Upper lobe of left lung (tissue), 6 donors: ENCODE measurements at regions not wholly inside any gene's neighbourhood (a gene's known extent, or its start where the extent isn't known, plus 50 kb on each side); places are given as distances from the start of the nearest gene placed in this dataset.

Source experiments
- ATAC-seq, 2 donors: fragments of 200-7000 bp; cut with Tn5 transposase; one replicate each; pipeline ENCODE4 v1.9.1; 2022; ENCODE audit warnings: mild to moderate bottlenecking in 2 of 2, moderate library complexity in 2 of 2; ENCODE audit not compliant: low FRiP score in 2 of 2
- DNase-seq, 2 donors: peaks; one replicate each; pipeline ENCODE4 v3.0.0-alpha.2; 2019 to 2020
- H3K27ac ChIP-seq, 4 donors: fragments of 200-600 bp; sonication (generic); one replicate each; pipeline ENCODE4 v1.5.1; 2016 to 2019
- H3K27me3 ChIP-seq, 4 donors: fragments of 200-600 bp; sonication (generic); one replicate each; pipeline ENCODE4 v1.5.1; 2017 to 2019
- H3K36me3 ChIP-seq, 4 donors: fragments of 200-600 bp; sonication (generic); one replicate each; pipeline ENCODE4 v1.5.1; 2016 to 2019
- H3K4me1 ChIP-seq, 4 donors: fragments of 200-600 bp; sonication (generic); one replicate each; pipeline ENCODE4 v1.5.1; 2018 to 2019
- H3K4me3 ChIP-seq, 4 donors: fragments of 200-600 bp; sonication (generic); one replicate each; pipeline ENCODE4 v1.5.1; 2017 to 2019; ENCODE audit warnings: mild to moderate bottlenecking in 2 of 4, moderate library complexity in 1 of 4
- H3K9me3 ChIP-seq, 4 donors: fragments of 200-600 bp; sonication (generic); one replicate each; pipeline ENCODE4 v1.5.1; 2018 to 2019
- EP300 ChIP-seq, 4 donors: sonication (generic); formaldehyde crosslinking; IDR thresholded peaks; one replicate each; pipeline ENCODE4 v1.5.1; 2017; ENCODE audit warnings: antibody characterized with exemption in 4 of 4, control low read depth in 2 of 4
- POLR2A ChIP-seq, 4 donors: fragments of 450-650 bp; IDR thresholded peaks; one replicate each; pipeline ENCODE4 v1.5.1; 2016 to 2017; ENCODE audit warnings: antibody characterized with exemption in 4 of 4, mild to moderate bottlenecking in 2 of 4
- POLR2AphosphoS5 ChIP-seq, 2 donors: sonication (generic); formaldehyde crosslinking; IDR thresholded peaks; one replicate each; pipeline ENCODE4 v1.5.1; 2017; ENCODE audit warnings: antibody characterized with exemption in 2 of 2
- WGBS, 2 donors: methylation state at CpG; one replicate each; pipeline ENCODE4 v1.1.5; 2017 to 2018; 5-methylcytosine and 5-hydroxymethylcytosine counted together
- TF ChIP-seq, protein P1 (sequence below), 6 experiments: fragments of 450-650 bp in 4 of 6; fragments of 200-600 bp in 2 of 6; sonication (generic) in 2 of 6; IDR thresholded peaks; one replicate each; pipeline ENCODE4 v1.5.1; 2016 to 2019; ENCODE audit warnings: antibody characterized with exemption in 6 of 6
- donor health status: DM: no; HTN: no; CAD: no; lungs with moderate emphysema.
- donor health status: DM: no; HTN: yes; CAD: no; lungs with severe emphysema.

DNA sequence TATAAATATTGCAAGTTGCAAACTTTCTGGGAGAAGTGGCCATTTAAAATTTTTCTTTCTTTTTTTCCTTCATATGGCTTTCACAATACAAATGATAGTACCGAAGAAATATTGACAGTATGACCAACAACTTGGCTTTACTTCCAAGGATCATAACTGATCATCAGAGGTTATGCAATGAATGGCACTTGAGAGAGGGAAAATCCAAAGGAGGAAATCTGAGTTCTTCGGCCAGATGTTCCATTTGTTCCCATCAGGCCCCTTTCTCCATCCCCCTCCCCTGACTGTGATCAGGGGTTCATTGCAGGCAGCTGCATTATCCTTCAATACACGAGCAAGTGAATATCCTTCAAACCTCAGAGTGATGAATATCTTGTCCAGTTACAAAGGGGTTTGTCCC, 130.0 kb upstream of the UST start:
- TF ChIP-seq POLR2AphosphoS5 (IDR thresholded peaks at IDR 0.05), result no peak
- TF ChIP-seq, protein P1, sequence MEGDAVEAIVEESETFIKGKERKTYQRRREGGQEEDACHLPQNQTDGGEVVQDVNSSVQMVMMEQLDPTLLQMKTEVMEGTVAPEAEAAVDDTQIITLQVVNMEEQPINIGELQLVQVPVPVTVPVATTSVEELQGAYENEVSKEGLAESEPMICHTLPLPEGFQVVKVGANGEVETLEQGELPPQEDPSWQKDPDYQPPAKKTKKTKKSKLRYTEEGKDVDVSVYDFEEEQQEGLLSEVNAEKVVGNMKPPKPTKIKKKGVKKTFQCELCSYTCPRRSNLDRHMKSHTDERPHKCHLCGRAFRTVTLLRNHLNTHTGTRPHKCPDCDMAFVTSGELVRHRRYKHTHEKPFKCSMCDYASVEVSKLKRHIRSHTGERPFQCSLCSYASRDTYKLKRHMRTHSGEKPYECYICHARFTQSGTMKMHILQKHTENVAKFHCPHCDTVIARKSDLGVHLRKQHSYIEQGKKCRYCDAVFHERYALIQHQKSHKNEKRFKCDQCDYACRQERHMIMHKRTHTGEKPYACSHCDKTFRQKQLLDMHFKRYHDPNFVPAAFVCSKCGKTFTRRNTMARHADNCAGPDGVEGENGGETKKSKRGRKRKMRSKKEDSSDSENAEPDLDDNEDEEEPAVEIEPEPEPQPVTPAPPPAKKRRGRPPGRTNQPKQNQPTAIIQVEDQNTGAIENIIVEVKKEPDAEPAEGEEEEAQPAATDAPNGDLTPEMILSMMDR (IDR thresholded peaks at IDR 0.05), result no peak
- TF ChIP-seq POLR2A (IDR thresholded peaks at IDR 0.05), result no peak
- no peak for TF ChIP-seq EP300 (IDR thresholded peaks at IDR 0.05)
- H3K36me3 ChIP-seq, result no peaks in the 10 kb centered on the region
- DNase-seq, result no peak
- no peak overlapping the region for H3K27ac ChIP-seq
- no peak overlapping the region for H3K4me3 ChIP-seq
- peak in 1 of 2 donors; percentile 40 for ATAC-seq
- 39 to 52% methylated on average over 3 of the region's 3 CpGs for WGBS, 2 donors
- no peaks in the 10 kb centered on the region for H3K9me3 ChIP-seq
- peaks cover 0 to 3% (median 0%) of the 10 kb centered on the region in 4 donors for H3K4me1 ChIP-seq
- H3K27me3 ChIP-seq, result no peaks in the 10 kb centered on the region

DNA sequence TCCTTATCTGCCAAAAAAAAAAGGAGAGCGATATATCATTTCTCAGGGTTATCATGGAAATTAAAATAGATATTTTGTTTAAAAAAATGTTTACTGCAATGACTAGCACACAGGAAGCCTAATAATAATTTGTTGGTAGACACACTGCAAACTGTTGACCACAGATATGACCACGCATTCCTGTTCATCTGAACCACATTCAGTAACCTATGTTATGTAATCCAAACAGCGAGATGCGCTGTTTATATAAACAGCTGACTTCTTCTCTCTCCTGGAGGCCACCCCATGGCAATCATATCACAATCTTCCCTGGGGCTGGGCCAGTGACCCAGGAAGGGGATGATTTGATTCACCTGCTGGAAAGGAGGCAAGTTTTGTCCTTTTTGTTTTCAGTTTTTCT, 129.3 kb upstream of the UST start:
- H3K4me1 ChIP-seq, result peaks cover 0 to 3% (median 0%) of the 10 kb centered on the region in 4 donors
- H3K4me3 ChIP-seq, result no peak overlapping the region
- H3K27me3 ChIP-seq, result no peaks in the 10 kb centered on the region
- DNase-seq (no peak), ATAC-seq (no peak)
- WGBS, 2 donors, result 57 to 60% methylated on average over 4 of the region's 4 CpGs
- no peaks in the 10 kb centered on the region for H3K36me3 ChIP-seq
- no peaks in the 10 kb centered on the region for H3K9me3 ChIP-seq
- H3K27ac ChIP-seq, result no peak overlapping the region
- TF ChIP-seq POLR2A (IDR thresholded peaks at IDR 0.05) (no peak), POLR2AphosphoS5 (IDR thresholded peaks at IDR 0.05) (no peak), EP300 (IDR thresholded peaks at IDR 0.05) (no peak)
- TF ChIP-seq, protein P1 (IDR thresholded peaks at IDR 0.05), result no peak

DNA sequence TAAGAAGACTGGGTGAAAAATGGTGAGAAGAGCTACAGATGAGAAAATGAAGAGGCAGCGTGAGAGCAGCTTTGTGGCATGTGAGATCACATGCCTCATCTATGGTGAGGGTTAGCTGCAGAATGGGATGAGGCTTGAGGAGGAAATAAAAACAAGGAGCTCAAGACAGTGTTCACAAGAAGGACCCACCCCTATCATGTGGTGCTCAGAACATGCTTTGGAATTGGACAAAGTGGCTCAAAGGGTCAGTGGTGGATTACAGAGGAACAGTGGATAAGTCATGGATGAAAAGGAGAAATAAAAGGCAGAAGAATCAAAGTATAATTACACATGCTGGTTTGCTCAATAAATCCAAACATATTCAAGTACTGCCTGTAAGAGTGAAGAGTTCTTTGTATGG, 126.9 kb upstream of the UST start:
- Histone ChIP-seq H3K4me3 (no peak overlapping the region), H3K36me3 (no peaks in the 10 kb centered on the region), H3K27ac (no peak overlapping the region), H3K27me3 (no peaks in the 10 kb centered on the region), H3K9me3 (no peaks in the 10 kb centered on the region), H3K4me1 (peaks cover 0 to 3% (median 2%) of the 10 kb centered on the region in 4 donors)
- ATAC-seq (peak in 1 of 2 donors; percentile 46), DNase-seq (no peak)
- no peak for TF ChIP-seq POLR2AphosphoS5 (IDR thresholded peaks at IDR 0.05)
- no peak for TF ChIP-seq EP300 (IDR thresholded peaks at IDR 0.05)
- TF ChIP-seq, protein P1 (IDR thresholded peaks at IDR 0.05), result no peak
- no peak for TF ChIP-seq POLR2A (IDR thresholded peaks at IDR 0.05)
- 81 to 97% methylated on average over 1 of the region's 1 CpG for WGBS, 2 donors

DNA sequence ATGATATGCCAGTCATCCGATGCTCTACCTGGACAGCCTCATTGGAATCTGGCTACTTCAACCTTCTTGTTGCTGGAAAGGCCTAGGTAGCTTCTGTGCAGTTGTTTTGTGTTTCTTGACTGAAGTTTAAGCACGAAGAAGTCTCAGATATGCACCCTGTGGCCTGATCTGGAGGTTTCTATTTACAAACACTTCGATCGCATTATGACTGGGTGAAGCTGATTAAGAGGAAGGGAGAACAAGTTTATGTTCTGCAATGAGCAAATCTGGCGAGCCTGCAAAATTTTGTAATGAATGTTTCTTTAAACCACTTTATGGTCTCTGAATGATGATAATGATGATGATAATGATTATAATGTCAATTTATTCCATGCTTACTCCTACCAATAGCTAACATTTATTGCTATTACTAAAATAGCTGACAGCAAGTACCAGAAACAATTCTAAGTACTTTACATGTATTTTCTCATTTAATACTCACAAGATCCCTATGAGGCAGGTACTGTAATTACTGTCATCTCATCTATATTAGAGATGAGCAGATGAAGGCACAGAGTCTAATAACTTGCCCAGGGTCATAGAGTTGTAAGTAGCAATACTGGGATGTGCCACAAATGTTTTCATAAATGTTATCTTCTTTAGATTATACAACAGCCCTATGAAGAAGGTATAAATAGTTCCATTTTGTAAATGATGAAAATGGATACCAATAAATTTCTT, 126.1 kb upstream of the UST start:
- Histone ChIP-seq H3K27me3 (no peaks in the 10 kb centered on the region), H3K4me1 (peaks cover 0 to 3% (median 3%) of the 10 kb centered on the region in 4 donors), H3K36me3 (no peaks in the 10 kb centered on the region), H3K9me3 (no peaks in the 10 kb centered on the region), H3K27ac (no peak overlapping the region), H3K4me3 (no peak overlapping the region)
- 71 to 72% methylated on average over 5 of the region's 5 CpGs for WGBS, 2 donors
- TF ChIP-seq EP300 (IDR thresholded peaks at IDR 0.05) (no peak), POLR2AphosphoS5 (IDR thresholded peaks at IDR 0.05) (no peak), POLR2A (IDR thresholded peaks at IDR 0.05) (no peak)
- TF ChIP-seq, protein P1 (IDR thresholded peaks at IDR 0.05), result no peak
- DNase-seq, result no peak
- no peak for ATAC-seq

DNA sequence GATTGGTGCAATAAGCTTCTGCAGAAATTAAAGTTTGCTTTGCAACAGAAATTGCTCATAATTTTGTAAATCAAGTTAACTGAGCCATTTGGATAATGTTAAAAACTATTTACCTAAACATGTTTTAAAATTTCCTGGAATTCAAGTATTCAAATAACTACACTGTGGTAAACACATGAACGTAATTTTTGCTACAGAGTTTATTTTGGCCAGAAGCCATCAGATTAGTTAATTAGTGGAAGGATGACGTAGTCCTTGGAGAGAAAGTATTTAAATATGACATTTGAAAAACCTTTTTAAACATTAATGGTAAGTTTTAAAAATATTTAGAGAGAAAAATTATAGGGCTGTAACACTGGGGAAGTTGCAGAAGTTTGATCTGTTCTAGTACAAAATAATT, 121.2 kb upstream of the UST start:
- Histone ChIP-seq H3K4me3 (no peak overlapping the region), H3K9me3 (no peaks in the 10 kb centered on the region), H3K4me1 (peaks cover 0 to 3% (median 3%) of the 10 kb centered on the region in 4 donors), H3K27me3 (no peaks in the 10 kb centered on the region), H3K36me3 (no peaks in the 10 kb centered on the region), H3K27ac (no peak overlapping the region)
- DNase-seq, result no peak
- WGBS, 2 donors, result 24 to 39% methylated on average over 2 of the region's 2 CpGs
- no peak for ATAC-seq
- TF ChIP-seq, protein P1 (IDR thresholded peaks at IDR 0.05), result no peak
- no peak for TF ChIP-seq POLR2AphosphoS5 (IDR thresholded peaks at IDR 0.05)
- no peak for TF ChIP-seq EP300 (IDR thresholded peaks at IDR 0.05)
- TF ChIP-seq POLR2A (IDR thresholded peaks at IDR 0.05), result no peak
